ENCODE measurements at regions not wholly inside any gene's neighbourhood (a gene's known extent, or its start where the extent isn't known, plus 50 kb on each side); places are given as distances from the start of the nearest gene placed in this dataset.

DNA sequence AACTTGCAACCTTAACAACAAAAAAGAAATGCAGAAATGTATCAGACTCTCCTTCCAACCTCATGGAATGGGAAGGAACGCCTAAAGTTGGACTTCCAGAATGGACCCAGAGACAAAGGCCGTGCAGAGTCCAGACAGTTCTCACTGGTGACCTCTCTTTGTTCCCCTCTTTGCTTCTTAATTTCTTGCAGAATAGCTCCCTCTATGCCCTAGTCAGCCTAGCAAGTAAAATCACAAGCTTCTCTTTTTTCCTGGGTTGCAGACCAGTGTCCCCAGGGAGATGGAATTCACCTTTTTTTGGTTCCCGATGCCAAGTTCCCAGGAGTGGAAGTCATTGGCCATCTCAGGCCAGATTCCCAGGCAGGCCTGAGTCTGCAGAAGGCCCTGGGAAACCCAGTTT is 278.0 kb downstream of the CCSER2 start:
- TF ChIP-seq, protein P1, sequence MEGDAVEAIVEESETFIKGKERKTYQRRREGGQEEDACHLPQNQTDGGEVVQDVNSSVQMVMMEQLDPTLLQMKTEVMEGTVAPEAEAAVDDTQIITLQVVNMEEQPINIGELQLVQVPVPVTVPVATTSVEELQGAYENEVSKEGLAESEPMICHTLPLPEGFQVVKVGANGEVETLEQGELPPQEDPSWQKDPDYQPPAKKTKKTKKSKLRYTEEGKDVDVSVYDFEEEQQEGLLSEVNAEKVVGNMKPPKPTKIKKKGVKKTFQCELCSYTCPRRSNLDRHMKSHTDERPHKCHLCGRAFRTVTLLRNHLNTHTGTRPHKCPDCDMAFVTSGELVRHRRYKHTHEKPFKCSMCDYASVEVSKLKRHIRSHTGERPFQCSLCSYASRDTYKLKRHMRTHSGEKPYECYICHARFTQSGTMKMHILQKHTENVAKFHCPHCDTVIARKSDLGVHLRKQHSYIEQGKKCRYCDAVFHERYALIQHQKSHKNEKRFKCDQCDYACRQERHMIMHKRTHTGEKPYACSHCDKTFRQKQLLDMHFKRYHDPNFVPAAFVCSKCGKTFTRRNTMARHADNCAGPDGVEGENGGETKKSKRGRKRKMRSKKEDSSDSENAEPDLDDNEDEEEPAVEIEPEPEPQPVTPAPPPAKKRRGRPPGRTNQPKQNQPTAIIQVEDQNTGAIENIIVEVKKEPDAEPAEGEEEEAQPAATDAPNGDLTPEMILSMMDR (IDR thresholded peaks at IDR 0.05; ENCODE audit: poor library complexity): no peak
- TF ChIP-seq EZH2phosphoT487 (IDR thresholded peaks at IDR 0.05; ENCODE audit: low read depth, severe bottlenecking, unreplicated experiment) (no peak), EZH2 (IDR thresholded peaks at IDR 0.05; ENCODE audit: borderline replicate concordance) (no peak)
